ENCODE measurements at regions not wholly inside any gene's neighbourhood (a gene's known extent, or its start where the extent isn't known, plus 50 kb on each side); places are given as distances from the start of the nearest gene placed in this dataset.

DNA sequence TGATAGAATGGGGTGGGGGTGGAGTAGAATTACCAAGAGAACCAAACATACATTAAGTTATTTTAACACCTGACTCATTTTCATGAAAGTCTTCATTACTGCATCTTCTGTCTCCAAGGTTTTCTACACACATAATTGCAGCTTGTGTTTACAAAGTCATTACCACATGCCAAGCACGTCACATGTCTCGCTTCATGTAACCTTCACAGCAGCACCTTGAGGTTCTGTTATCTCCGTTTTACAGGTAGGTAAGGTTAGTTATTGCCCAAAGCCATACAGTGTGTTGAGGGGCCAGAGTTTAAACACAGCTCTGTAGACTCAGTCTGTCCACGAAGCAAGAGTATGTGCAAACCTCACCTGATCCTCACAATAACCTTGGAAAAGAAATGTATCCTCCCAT, 64.3 kb upstream of the RBM19 start:
- TF ChIP-seq, protein P1, sequence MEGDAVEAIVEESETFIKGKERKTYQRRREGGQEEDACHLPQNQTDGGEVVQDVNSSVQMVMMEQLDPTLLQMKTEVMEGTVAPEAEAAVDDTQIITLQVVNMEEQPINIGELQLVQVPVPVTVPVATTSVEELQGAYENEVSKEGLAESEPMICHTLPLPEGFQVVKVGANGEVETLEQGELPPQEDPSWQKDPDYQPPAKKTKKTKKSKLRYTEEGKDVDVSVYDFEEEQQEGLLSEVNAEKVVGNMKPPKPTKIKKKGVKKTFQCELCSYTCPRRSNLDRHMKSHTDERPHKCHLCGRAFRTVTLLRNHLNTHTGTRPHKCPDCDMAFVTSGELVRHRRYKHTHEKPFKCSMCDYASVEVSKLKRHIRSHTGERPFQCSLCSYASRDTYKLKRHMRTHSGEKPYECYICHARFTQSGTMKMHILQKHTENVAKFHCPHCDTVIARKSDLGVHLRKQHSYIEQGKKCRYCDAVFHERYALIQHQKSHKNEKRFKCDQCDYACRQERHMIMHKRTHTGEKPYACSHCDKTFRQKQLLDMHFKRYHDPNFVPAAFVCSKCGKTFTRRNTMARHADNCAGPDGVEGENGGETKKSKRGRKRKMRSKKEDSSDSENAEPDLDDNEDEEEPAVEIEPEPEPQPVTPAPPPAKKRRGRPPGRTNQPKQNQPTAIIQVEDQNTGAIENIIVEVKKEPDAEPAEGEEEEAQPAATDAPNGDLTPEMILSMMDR (IDR thresholded peaks at IDR 0.05; ENCODE audit: low read depth, low read length): no peak
- no peak for TF ChIP-seq EZH2phosphoT487 (IDR thresholded peaks at IDR 0.05; ENCODE audit: low read depth)

All from OCI-LY3 (cell line).